ENCODE measurements at regions not wholly inside any gene's neighbourhood (a gene's known extent, or its start where the extent isn't known, plus 50 kb on each side); places are given as distances from the start of the nearest gene placed in this dataset.

DNA sequence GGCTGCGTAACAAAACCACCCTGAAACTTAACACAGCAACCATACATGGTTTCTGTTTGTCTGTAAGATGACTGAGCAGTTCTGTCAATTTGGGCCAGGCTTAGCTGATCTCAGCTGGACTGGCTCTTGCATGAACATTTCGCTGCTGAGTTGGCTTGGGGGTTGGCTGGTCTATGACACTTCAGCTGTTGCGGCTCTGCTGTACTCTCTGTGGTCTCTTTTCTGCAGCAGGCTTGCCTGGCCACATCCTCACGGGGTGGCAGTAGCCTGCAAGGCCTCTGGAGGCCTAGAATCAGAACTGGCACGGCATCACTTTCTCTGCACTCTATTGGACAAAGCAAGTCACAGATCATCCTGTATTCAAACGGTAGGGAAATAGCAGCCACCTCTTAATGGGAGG, 216.2 kb downstream of the BCL11B start:
- no peak for DNase-seq (ENCODE audit: low read depth)

DNA sequence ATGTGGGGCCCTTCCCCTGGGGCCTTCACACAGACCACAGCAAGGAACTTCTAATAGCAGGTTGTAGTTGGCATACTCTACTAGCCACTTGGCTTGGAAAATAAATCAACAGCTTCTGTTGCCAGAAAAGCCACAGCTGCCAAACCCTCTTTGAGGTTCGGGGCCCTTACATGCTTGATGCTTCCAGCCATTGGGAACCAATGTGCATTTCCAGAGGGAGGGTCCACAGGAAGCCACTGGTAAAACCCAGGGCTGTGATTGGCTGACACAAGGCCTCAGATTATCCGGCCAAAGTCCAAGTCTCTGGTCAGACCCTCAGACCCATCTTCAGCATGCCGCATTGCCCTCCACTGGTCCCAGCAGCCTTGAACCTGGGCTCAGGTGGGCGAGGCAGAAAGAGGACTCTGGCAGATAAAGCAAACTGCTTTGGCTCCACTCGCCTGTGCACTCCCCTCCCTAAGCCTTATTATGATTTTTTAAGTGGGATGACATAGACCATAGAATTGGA, 214.4 kb downstream of the BCL11B start:
- no peak for DNase-seq (ENCODE audit: low read depth)

DNA sequence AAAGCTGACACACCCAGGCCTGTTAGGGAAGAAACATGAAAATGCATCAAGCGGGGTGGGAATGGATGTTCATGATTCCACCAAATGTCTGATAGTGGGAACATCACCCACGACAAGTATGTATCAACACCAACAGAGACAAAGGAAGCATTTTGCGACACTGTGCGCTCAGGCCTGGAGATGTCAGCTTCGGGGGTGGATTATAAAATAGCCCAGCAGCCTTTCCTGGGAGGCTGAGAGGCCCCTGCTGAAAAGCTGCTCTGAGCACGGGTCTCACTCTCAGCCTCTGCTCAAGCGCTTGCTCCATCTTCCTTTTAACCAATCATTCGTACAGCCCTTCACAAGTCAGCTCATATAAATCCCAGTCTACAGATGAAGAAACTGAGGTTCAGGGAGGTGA, 213.5 kb downstream of the BCL11B start:
- DNase-seq (ENCODE audit: low read depth): no peak

DNA sequence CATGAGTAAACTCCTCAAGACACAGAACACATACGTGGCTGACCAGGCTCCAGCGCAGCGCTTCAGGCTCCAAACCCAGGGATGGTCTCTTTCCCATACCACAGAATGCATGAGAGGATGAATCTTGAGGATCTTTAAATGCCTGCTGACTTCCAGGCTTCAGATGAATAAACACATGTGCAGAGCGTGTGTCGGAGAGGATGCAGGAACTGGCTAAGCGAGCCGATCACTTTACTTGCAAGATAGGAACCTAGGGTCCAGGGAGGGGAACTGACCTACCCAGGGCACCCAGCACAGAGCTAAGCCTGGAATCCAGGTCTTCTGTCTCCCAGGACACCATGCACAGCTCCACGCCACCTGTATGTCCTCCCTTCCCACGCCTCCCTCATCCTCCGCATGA, 209.8 kb downstream of the BCL11B start:
- DNase-seq (ENCODE audit: low read depth): no peak

DNA sequence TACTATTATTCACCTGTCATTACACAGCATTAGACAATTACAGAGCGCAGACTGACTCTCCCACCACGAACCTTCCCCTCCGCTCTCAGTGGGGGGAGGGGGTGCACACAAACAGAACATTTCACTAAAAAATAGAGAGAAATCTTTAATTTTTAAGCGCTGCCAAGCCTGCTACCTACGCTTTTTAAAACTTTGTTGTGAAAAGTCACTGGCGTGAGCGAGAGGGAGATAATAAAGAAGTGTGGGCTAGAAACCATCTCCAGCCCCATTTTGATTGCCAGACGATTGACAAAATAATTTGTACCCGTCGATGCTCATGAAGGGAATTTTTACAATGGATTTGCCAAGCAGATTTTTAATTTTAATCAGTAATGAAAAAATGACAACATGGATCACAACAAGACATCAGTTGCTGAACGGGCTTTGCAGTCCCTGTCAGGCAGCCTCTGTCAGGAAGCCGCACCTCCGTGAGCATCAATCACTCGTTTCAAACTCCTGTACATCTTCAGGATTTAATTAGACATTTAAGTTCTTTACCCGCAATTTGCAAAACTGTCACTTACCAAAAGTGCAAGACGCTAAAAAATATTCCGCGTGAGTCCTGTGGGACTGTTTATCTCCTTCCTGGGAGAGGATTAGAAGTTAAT, 209.1 kb downstream of the BCL11B start:
- no peak for DNase-seq (ENCODE audit: low read depth)

DNA sequence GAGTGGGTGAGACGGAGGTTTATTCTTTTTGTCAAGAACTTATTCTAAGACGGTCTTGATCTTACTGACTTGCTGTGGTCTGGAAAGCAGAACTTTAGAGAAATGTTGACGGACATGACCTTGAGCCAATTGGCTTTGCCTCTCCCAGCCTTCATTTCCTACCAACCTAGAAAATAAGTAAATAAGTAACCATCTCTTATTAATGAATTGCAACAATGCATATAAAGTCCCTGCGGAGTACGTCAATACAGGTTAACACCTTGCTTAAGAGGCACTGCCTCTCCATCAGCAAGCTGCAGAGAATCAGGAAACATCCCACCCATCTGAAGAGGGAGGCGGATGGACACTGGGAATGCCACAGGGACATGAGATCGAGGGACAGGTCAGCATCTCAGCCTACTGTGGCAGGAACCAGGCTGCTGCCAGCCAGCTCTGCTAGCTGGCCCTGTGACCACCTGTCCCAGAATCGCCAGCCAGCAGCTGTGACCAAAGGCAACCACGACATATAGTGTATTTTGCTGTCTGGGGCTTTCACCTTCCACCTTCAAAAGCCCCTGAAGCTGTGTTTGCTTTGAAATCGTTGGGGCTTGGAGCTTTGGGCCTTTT, 208.3 kb downstream of the BCL11B start:
- DNase-seq (ENCODE audit: low read depth): no peak

DNA sequence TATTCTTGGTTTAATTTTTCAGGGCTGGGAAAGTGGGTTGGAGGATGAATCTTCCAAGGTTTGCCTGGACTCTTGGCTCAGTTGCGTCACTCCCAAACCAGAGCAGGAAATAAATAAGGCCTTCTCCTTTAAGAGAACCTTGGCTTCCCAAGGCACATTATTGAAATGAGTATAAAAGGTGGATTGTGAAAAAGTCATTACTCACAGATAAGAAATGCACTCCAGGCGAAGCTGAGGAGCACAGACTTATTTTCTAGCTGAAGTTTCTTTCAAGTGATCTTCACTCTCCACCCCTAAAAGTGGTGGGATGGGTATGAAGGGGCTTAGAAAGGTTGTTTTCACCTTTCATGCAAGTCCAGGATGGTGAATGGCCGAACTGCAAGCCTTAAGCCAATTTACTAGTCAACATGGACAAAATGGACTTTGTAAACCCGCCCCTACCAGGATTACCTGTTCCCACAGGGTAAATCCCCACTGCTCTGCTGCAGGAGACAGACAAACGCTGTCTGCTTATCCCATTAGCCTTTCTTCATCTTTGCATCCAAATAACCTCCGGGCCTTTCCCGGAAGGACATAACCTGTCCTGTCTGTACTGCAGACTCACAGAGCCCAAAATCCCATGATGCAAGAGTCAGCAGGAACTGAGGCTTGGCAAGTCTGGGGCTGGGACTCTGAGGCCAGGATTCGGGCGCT, 207.6 kb downstream of the BCL11B start:
- no peak for DNase-seq (ENCODE audit: low read depth)

DNA sequence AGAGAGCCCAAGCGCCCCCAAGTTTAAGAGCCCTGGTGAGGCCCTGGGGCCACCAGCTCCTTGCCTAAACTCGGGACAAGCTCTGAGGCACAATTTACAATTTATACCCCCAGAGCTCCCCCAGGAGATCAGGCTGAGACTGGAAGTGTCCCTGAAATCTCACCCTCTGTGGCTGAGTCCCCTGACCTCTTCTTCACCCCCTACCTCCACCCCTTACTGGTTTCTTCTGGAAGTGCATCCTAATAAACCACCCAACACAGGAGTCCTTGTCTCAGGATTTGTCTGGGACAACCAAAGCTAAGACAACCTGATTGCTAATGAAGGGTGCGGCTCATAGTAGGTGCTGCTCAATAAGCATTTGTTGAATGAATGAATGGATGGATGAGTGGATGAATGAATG, 206.4 kb downstream of the BCL11B start:
- DNase-seq (ENCODE audit: low read depth): no peak

DNA sequence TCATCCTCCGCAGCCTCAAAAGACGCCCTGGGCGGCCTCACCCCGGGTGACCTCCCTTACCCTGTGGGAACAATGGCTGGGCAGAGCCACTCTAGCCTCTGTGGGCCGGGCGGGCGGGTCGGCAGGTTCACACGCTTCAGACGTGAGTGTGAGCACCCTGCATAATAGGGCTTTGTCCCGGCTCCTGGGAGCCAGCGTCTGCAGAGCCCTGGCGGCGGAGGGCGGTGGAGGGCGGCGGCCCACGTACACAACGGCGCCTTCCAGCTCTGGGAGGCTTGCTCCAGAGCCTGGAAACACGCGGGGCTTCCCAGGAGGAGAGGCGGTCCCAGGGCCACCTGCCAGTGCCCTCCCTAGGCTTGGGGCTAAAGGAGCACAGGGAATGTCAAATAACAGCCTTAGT, 205.6 kb downstream of the BCL11B start:
- no peak for DNase-seq (ENCODE audit: low read depth)

DNA sequence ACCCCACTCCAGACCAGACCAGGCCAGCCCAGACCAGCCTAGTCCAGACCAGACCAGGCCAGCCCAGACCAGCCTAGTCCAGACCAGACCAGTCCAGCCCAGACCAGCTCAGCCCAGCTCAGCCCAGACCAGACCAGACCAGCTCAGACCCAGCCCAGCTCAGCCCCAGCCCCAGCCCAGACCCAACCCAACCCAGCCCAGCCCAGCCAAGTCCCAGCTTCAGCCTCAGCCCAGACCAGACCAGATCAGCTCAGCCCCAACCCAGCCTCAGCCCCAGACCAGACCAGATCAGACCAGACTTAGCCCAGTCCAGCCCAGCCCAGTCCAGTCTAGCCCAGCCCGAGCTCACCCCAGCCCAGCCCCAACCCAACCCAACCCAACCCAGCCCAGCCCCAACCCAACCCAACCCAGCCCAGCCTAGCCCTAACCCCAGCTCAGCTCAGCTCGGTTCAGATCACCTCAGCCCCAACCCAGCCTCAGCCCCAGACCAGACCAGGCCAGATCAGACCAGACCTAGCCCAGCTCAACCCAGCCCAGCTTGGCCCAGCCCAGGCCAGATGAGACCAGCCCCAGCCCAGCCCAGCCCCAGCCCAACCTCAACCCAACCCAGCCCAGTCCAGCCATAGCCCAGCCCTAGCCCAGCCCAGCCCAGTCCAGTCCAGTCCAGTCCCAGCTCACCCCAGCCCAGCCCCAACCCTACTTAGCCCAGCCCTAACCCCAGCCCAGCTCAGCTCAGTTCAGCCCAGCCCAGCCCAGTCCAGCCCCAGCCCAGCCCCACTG, 204.7 kb downstream of the BCL11B start:
- DNase-seq (ENCODE audit: low read depth): no peak

DNA sequence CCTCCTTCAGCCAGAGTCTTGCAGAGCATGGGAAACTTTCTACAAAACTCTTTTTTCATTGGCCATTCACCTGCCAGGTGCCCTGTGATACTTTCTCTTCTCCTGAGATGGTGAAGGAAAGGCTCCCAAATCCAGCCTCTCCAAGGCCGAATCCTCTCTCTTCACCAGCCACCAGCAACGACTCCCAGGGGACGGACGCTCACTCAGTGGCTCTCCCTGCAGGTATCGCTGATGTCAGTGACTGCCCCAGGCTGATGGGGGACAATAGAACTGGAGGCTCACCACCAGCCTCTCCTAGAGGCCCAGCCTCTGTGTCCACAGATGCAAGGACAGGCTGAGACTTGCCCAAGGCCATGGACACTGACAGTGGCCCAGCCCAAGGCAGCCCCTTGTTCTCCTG, 204.1 kb downstream of the BCL11B start:
- no peak for DNase-seq (ENCODE audit: low read depth)

DNA sequence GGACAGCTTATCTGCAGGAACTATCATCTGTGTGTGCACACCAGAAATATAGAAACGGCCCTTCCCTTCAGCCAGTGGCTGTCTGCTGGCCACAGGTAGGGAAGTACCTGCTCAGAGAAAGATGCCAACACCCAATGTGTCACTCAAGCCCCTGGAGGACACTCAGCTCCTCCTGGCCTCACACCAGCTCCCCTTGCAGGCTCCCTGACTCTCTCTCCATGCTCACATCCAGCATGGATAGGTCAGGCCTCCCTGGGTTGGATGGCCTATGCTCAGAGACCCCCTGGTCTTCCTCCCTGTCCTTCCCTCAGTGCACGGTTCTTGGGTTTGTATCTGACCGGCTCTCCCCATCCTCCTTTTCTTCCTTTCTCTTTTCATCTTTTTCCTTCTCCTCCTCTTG, 202.1 kb downstream of the BCL11B start:
- no peak for DNase-seq (ENCODE audit: low read depth)

DNA sequence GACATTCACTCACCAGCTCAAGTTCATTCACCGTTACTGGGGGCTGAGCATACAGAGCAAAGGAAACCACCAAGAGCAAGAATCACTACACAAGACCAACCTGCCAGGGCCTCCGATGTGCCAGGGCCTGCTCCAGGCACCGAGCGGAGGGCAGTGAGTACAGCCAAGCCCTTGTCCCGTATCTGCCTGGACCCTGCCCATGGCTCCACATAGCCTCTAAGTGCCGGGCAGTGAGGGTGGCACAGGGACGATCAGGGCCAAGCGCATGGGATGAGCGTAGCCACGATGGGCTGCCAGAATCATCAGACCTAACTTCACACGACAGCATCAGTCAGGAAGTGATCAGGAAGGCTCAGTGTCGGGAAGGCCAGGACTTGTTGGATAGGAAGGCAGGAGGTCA, 199.6 kb downstream of the BCL11B start:
- no peak for DNase-seq (ENCODE audit: low read depth)

DNA sequence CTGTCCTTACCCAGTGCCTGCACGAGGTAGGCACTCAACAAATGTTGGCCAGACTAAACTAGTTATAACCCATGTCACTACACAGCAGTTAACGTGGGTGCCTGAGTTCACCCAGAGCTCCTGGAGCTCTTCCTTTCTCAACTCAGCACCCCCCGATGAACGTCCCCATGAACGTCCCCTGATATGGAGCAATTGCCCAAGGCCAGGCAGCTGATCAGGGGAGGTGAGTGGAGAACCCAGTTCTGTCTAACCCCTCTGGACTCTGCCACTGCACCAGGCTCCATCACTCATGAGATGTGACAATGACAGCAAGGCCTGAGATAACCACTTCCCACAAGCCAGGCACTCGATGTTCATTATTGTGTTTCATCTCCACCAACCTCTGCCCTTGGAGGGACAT, 199.0 kb downstream of the BCL11B start:
- DNase-seq (ENCODE audit: low read depth): no peak

DNA sequence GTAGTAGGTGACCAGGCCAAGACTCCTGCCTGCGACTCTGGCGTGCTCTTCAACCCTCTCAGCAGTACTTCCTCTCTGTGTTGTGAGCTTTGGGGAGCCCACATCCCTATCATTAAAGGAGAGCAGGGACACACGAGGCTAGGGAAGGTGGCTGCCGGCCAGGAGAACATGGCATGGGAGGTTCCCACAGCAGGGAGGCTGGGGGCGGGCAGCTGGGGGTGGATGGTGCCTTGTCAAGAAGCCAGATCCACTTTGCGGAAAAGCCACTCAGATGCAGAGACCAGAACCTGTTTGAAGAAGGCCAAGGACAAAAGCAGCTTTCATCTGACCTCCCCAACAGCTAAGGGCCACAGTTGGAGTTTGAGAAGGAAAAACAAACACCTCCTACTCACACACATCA, 198.6 kb downstream of the BCL11B start:
- DNase-seq (ENCODE audit: low read depth): no peak

DNA sequence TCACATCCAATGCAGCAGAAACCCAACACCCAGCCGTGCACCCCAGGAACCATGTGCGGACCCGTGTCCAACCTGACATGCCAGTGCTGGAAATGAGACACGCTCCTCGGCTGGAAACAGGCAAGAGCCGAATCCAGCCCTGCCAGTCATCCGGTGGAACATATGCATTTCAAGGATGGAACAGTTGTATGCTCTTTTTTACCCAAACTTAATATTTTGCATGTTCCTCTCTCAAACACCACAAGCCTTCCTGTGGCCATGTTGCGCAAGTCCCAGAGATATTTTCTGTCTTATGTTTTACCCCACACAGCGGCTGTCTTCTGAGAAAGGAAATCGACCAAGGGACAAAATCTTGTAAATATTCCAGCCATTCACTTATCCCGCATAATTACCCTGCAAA, 196.9 kb downstream of the BCL11B start:
- no peak for DNase-seq (ENCODE audit: low read depth)

DNA sequence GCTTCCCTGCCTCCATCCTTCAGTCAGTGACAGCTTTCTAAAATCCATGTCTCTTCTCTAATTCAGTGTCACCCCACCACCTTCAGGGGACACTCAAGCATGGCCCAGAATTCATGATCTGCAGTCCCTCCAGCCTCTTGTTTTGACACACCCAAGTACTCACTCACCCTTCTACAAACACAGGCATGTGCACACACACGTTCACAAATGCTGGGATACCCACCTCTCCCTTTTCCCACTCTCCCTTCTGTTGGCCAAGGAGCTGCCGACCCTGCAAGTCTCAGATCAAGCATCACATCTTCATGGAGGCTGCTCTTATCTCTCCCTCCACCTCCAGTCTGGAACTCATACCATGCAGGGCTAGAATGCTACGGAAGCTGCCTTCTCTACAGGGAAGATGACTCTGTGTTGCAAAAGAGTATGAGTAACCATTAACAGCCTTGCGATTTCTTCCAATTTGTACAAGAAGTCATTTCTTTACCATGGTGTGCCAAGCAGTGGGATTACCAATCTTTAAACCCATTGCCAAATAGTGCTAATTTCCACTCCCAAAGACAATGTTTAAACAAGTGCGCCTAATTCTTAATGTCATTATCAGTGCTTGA, 196.1 kb downstream of the BCL11B start:
- no peak for DNase-seq (ENCODE audit: low read depth)

DNA sequence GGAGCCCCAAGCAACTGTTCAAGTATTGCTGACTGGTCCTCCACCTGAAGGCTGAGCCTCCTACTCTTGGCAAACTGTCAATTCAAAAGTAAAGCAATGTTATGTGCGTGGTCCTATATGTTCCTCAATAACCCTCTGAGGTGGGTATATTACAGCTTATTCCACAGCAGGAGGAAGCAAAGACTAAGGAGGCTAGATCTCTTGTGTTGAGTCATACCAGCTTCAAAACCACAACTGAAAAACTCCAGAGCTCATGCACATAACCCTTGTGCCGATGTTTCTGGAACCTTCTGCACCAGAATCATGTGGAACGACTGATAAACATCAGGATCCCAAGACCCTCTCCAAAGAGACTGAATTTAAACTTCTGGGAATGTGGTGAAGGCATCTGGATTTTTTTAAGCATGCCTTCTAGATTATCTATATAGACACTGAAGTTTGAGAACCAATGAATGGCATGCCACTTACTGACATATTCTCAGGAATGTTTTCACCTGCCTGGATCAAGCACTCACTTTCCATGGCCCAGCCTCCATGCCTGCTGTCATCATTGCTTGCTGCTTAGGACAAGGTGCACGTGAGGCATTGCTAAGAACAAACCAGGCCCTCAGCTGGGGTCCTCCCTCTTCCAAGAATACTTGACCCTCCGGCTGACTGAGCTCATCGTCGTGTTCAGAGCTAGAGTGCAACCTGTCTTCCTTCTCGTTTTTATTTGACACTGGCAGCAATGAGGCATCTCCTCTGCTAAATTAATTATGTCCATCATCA, 194.7 kb downstream of the BCL11B start:
- no peak for DNase-seq (ENCODE audit: low read depth)

DNA sequence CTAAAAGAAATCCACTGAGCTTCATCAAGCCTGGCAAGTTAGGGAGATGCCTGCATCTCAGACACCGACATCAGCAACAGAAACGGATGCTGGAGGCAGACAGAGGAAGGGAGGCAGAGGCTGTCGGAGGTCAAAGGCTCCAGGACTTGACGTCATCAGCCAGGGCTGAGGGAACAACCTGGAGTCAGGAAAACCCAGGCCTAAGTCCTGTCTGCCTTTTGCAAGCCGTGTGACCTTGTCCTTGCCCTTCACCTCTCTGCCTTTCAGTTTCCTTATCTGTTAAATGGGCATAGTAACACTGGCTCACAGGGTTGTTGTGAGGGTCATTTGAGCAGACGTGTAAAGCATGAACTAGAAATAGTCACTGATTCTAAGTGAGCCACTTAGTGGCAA, 194.2 kb downstream of the BCL11B start:
- DNase-seq (ENCODE audit: low read depth): no peak

DNA sequence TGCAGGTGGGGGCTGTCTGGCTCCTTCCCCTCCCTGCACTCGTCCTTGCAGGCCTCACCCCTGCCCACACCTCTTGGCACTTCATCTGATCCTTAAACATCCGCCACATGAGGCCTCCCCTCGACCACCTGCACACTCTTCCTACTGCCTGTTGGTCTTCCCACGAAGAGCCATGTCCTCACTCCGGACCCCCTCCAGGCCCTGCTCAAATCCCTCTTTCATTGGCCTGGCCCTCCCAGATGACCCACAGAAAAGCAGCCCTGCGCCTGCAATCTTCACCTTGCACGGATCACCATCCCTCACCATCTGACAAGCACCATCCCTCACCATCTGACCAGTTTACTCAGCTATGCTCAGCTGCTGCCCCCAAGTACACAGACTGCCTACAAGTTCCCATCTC, 193.6 kb downstream of the BCL11B start:
- DNase-seq (ENCODE audit: low read depth): no peak

Measured in myocyte (in vitro differentiated cells).